GM19438 (cell line): ENCODE measurements at regions not wholly inside any gene's neighbourhood (a gene's known extent, or its start where the extent isn't known, plus 50 kb on each side); places are given as distances from the start of the nearest gene placed in this dataset.

Experiments
- ATAC-seq: cut with Tn5 transposase; IDR thresholded peaks from one replicate; pipeline ENCODE4 v1.9.1; 2021; ENCODE audit warnings: low read depth; ENCODE audit not compliant: unreplicated experiment

DNA sequence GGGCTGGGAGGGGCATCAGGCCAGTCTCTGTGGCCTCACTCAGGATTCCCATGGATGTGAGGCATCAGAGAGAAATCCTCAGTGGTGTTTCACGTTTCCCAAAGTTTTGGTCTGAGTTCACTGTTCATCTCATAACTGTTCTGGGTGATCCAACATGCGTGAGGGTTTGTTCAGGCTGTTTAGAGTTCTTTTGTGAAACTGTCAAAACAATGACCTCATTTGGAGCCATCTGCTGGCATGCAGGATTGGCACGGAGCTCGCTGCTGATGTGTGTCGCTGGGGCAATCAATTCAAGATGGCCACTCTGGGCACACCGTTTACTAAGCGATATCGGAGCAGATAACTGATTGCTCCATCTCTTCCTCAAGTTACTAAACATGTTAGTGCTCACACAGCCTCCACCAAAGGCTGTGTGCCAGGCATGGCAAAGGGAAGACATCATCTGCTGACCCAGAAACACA is 365.6 kb downstream of the WDR11 start:
- ATAC-seq, result no peak

DNA sequence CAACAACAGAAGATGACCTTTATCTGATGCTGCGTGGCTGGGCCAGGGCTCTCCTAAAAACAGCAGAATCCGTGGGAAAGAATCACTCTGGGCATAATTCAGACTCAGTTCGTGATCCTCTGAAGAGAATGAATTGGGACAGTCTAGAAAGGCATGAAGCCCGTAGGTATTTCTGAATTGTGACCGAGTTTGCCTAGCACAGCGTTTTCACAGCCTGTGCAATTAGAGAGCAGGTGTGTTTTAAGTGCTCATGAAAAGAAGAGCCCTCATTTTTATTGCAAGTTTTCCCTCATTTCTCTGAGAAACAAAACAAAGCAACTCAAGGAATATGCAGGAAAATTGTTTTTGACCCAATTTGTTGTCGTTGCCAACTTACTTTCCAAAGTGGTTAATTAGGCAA is 366.2 kb downstream of the WDR11 start:
- ATAC-seq, result no peak

DNA sequence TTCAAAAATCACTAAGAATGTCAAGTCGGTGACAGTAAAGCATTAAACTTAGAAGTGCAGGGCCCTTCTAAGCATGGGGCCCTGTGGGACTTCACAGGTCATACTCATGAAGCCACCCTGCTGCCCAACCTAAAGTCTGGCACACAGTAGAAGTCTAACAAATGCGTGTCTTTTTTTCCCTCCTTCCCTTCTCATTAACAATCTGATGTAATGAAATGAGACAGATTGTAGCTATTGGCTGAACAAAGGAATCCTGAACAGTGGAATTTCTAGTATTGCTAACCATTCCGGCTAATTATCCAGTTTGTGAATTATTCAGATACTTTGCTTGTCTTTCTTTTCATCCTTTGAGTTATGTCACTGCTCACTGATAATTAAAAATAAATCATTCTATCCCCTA is 369.9 kb downstream of the WDR11 start:
- no peak for ATAC-seq

DNA sequence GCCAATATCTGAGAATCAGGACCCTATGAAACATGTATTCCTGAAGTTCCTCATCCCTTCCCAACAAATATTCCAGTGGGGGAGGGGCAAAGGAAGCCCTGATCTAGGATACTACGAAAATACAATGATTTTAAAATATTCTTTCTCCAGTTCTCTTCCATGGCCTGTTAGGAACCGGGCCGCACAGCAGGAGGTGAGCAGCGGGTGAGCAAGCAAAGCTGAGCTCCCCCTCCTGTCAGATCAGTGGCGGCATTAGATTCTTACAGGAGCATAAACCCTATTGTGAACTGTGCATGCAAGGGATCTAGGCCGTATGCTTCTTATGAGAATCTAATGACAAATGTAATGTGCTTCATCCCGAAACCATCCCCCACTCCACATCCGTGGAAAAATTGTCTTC is 370.8 kb downstream of the WDR11 start:
- no peak for ATAC-seq

DNA sequence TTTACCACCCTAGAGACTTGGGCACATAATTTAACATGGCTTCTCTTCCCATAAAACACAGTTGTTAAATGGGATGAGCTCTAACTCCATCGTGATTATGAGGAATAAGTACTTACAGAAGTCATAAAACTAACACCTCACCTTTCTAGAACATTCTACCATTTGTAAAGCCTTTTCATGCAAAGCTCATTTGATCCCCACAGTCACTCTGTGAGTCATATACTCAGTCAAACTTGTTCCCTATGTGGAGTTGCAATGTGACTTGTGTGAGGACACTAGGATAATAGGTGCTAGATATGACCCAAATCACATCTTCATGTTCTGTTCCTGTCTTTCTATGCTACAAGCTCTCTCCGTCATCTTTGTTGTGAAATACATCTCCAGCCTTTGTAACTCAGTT is 371.7 kb downstream of the WDR11 start:
- ATAC-seq, result no peak

DNA sequence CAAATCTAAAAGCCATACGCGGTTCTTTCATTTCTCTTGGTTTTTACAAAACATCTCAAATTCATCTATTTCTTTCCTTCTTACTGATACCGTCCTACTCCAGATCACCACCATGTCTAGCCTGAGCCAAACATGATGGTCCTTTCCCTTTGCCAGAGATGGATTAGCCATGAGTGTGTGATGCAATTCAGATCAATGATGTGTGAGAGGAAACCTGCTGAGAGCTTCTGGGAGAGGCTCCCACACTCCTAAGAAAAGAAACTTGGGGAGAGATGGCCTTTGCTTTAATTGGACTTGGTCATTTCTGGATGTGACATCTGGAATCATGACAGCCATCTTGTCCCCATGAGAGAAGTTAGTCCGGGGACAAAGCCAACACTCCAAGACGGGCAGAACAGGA is 367.2 kb downstream of the FGFR2 start:
- ATAC-seq, result no peak

DNA sequence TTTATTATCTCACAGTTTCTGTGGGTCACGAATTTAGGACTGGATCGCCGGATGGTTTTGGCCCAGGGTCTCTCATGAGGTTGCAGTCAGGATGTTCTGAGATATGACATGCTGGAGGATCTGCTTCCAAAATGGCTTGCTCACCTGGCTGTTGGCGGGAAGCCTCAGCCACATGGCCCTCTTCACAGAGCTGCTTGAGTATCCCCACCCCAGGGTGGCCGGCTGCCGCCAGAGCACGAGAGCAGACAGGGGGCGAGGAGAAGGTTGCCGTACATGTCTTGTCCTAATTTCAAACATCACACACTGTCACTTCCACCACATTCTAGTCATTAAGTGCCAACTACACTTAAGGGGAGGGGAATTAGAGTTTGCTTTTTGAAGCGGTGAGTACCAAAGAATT is 365.8 kb downstream of the FGFR2 start:
- ATAC-seq, result no peak

DNA sequence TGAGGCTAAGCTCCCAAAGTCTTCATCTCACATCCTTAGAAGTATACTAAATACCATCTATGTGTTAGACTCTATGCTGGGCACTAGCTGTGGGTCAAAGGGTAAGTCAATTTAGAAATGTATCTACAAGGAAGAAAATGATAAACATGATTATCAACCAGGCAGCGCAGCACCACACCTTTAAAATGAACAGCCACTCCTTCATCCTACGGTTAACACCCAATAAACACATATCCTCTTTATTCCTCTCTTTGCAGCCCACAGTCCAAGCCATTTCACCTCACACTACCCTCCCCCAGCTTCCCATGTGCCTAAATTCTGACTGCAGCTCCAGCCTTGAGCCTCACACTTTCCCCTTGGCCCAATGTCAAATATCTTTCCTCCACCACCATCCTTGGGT is 362.6 kb downstream of the FGFR2 start:
- ATAC-seq, result no peak

DNA sequence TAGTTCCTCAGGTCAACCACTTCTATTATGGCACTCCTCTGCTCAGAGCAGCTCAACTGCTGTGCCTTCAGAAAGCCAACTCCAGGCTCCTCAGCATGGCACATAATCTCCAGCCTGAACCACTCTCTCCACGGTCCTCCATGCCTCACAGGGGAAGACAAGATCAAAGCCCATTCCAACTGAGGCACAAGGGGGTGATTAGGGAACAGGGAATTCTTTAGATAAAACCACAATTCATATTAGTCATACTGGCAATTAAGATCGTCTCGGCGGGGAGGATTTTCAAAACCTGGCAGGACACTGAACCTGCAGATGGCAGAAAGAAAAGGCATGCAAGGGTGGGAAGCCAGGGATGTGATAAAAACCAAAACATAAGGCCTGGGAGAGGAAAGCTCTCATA is 361.6 kb downstream of the FGFR2 start:
- no peak for ATAC-seq

DNA sequence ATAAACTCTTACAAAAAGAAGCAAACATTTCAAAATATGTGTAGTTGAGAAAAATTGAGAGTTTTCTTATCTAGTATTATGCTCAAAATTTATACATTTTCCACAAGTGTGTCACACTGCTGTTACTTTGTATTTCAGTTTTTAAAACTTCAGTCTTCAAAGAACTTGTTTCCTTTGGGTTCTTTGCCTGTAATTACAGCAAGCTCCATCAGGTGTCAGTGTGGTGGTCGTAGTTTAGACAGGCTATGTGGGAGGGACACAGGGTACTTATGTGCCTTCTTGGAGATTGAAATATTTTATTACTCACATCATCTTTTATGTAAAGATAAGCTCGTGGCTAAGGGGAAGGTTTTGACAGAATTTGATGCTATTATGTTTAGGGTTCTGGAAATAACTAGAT is 360.5 kb downstream of the FGFR2 start:
- ATAC-seq, result no peak

DNA sequence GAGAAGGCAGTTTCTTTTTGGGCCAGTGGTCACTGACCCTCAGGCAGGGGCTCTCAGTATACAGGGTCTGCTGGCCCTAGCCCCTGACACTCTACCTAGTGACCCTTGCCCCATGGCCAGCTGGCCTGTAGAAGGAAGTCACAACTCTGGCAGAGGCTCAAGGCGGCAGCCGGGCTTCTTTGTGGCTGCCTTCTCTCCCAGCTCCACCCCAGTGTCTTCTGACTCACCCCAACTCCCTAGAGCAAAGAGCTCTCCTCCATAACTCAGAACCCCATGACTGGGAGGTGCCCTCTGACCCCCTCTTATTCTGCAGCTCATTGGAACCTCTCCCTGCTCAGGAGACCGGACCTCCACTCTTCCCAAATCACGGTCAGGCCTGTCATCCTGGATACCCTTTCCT is 358.2 kb downstream of the FGFR2 start:
- no peak for ATAC-seq

DNA sequence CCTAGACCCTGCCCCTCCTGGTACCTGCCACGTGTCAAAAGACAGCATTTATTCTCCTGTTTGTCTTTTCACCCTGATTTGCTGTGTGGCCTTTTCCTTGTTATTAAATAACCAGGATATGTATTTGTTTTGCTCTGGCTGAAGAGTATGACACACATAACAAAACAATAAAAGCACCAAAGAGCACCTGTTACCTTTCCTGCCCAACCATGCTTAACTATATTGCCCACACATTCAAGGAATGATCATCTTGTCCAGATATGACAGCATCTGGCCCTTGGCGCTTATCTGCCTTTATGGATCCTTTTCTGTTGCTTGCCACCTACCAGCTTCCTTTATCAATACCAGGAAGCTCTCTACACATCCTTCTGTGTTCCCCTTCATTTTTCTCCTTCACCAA is 357.7 kb downstream of the FGFR2 start:
- ATAC-seq, result no peak

DNA sequence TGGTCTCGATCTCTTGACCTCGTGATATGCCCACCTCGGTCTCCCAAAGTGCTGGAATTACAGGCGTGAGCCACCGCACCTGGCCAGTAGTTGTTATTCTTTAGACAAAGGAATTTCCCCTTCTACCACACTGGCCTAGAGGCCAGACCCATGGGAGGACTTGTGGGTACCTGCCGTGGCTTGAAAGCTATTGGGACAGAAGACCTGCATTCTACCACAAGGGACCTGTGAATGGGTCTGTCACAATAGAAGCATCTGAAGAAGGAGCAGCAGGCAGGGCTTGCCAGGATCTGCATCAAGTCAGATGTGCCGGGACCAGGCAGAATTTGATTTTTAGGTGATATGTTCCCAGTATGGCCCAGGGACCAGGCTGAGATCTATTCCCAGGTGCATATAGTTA is 356.9 kb downstream of the FGFR2 start:
- ATAC-seq, result no peak

DNA sequence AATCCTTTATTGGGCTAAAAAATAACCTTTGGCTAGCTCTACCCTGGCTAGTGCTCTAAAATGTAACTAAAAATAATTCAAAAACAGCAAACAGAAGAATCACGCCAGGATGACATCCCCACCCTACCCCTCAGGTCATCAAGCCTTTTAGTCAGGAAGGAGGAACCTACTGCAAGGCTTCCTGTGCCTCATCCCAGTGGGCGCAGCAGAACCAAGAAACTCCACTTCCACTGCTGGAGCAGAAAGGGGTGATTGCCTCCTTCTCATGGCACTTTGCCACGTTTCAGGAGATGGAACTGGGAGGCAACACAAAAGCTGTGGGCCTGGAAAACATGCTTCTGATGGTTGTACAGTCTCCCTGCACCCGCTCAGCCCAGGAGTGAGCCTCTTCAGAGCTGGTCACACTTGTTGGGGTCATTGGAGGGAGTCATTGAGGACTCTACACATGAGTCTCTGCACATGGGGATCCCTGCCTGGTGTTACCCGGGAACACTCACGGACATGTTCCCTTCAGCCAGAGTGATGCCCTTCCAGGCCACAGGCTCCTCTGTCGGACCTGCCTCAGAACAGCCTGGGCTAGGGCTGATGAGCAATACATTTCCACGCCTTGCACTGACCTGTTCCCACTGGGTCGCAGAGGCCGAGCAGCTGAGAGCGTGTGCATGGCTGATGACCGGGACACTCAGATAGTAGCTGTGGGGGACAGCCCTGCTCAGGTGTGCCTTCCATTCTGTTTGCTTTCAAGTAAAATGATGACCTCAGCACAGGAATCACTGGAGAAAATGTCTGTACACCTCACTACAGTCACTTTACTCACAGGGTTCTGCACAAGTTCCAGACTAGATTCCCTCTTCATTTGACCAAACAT is 355.3 kb downstream of the FGFR2 start:
- no peak for ATAC-seq

DNA sequence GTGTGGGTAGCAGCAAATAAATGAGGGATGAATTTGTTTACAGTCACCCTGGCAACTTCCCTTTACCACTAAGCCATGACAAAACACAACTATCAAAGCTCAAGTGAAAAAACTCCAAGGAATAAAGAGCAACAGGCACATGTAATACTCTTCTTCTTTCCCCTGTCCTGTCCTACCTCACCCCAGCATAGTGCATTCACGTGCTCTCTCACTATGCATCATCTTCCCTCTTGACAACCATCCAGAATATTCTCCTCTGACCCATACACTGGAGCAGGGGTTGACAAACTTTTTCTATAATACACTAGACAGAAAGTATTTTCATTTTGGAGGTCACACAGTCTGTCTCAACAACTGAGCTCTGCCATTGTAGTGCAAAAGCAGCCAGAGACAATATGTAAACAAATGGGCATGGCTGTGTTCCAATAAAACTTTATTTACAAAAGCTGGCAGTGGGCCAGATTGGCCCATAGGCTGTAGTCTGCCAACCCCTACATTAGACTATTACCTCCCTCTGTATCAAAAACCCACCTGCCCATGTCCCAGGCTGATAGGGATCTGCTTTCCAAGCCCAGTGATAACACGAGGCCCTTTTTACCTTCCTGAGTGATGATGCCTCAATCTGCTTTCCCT is 354.5 kb downstream of the FGFR2 start:
- no peak for ATAC-seq

DNA sequence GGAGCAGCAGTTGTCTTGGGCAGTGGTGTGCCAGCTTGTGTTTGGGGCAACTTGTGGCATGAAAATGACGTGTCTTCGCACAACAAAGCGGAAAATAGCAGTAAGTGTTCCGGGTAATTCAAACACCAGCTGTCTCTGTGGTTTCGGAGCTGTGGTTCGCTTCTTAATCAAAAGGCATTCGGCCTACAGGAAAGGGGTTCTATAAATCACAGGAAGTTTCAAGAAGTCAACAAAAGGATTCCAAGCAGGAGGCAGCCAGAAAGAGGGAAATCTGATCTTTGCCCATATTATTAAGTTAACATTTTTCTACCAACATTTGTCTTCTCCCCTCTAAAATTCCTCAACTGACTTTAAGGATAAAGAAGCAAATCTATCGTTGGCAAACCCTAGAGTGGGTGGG is 353.4 kb downstream of the FGFR2 start:
- no peak for ATAC-seq

DNA sequence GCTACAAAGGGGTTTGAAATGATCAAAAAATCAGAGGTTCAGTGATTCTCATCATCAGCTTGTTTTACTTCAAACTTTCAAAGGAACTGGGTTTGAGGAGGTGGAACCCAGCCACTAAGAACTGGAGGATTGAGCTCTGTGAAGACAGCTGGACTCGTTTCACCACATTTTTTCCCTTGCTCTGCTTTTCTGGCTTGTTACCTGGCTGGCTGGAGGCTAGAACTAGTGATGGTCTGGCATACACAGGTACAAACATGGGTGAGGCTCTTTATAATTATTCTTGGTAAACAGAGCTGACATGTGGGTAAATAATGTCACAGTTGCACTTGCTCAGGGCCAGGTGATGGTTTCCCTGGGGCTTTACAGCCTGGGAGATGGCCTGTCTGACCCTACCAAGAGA is 352.5 kb downstream of the FGFR2 start:
- ATAC-seq, result no peak

DNA sequence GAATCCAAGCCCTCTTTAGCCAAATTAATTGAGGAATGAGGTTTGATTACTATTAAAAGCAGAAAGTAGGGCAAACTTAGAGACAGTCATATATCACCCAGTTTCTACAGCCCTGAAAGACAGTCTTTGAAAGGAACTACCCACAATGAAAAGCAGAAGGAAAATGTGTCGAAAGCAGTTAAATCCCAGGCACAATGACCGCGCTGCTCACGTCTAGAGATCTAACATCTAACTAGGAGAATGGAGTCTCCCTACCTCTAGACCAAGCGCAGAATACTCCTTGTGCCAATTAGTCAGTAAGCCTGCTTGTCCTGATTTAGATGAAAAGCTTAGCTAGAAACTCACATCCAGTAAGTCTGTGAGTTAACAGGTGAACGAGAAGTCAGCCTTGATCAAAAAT is 350.0 kb downstream of the FGFR2 start:
- no peak for ATAC-seq

DNA sequence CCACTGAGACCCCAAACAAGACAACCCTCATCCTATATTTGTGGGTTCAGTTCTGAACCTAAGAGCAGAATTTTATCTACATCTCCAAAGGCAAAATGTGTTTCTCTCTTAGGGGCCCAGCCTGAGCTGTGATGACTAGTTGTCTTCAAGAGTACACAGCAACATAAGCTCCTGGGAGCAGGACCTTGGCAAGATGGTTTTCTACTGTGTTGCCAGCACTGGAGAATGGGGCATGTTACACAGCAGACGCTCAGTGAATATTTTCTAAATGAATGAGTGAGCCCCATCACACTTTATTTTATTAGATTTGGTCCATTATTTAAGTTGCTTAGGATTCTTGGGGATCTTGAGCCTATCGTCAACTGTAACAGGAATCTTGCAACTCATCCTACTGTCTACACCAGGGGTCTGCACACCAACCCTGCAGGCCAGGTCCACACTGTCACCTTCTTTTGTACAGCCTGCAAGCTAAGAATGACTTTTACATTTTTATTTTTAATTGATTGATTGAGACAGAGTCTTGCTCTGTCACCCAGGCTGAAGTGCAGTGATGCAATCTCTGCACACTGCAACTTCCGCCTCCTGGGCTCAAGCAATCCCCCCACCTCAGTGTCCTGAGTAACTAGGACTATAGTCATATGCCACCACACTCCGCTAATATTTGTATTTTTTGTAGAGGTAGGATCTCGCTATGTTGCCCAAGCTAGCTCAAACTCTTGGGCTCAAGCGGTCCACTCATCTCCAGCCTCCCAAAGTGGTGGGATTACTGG is 347.1 kb downstream of the FGFR2 start:
- ATAC-seq, result no peak

DNA sequence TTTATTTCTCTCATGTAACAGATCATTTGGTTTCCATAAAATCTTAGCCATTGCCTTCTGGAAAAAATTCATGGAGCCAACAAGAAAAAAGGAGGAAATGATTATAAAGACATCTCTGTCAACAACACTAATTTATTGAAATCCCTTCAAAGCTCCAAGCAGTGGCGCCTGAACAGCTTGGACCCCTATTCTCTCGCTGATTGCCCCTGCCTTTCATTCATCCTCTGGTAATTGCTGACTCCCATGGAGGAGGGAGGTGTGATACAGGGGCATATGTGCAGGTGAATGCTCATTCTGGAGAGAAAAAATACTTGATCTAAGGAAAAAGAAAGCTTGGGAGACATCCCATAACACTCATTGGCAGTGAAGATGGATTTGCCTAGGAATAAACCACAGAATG is 345.5 kb downstream of the FGFR2 start:
- no peak for ATAC-seq

DNA sequence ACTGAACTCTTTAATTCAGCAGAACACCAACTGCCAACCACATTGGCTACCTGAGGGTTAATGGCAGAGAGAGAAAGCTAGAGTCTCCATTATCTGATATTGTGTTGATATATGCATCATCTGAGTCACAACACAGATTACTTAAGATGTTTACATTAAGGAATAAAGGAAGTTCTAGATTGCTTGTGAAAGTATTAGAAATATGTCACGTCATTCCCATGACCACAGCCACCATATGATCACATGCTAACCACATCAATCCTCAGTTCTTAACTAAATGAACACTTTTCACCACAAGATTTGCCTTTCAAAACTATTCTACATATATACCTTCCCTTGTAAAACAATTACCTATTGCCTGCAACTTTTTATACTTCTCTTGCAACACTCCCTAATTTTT is 337.9 kb downstream of the FGFR2 start:
- ATAC-seq, result no peak

DNA sequence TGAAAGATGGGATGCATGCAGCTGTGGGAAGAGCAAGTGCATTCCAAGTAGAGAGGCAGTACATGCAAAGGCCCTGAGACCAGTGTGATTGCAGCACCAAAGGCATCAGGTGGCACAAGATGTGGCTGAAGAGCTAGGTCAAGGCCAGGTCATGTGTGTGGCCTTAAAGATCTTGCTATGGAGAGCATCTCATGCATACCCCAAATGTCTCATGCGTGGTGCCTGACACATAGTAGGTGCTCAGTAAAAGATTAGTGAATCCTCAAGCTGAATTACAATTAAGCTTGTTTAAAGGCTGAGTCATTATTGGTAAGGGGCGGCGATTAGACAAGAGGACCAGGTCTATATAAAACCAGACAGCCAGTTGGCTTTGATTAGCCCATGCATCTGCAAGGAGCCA is 336.6 kb downstream of the FGFR2 start:
- no peak for ATAC-seq
